ENCODE measurements at regions not wholly inside any gene's neighbourhood (a gene's known extent, or its start where the extent isn't known, plus 50 kb on each side); places are given as distances from the start of the nearest gene placed in this dataset.

DNA sequence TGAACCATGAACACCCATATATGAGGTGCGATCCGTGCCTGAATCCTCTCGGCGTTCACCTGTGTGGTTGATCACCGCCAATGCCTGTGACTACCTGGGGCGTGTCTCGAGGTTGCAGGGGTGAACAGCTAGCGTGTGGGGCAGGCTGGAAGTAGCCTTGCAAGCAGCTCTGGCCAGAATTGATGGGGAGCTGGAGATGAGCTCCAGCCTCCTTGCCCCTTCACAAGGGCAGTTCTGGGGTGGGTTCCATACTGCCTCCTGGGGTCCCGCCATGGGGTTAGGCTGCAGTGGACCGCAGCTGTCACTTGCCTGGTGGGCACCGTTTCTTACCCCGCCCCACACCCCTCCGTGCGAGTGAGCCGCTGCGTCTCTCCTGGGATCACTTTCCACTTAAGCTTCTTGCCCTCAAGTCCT lies 154.5 kb upstream of the SOX1 start:
- Mint-ChIP-seq H3K36me3 (ENCODE audit: low read depth) (no peaks in the 10 kb centered on the region), H3K4me3 (no peak overlapping the region), H3K4me1 (ENCODE audit: low read depth) (no peaks in the 10 kb centered on the region), H3K27ac (no peak overlapping the region), H3K27me3 (no peaks in the 10 kb centered on the region), H3K9me3 (no peaks in the 10 kb centered on the region)
- POLR2A ChIA-PET, result no interaction called here
- intact Hi-C loops (cut with micrococcal nuclease), result no loop called here
- ATAC-seq (no peak), DNase-seq (no peak)
- CTCF ChIA-PET, result no interaction called here
- TF ChIP-seq, protein P1, sequence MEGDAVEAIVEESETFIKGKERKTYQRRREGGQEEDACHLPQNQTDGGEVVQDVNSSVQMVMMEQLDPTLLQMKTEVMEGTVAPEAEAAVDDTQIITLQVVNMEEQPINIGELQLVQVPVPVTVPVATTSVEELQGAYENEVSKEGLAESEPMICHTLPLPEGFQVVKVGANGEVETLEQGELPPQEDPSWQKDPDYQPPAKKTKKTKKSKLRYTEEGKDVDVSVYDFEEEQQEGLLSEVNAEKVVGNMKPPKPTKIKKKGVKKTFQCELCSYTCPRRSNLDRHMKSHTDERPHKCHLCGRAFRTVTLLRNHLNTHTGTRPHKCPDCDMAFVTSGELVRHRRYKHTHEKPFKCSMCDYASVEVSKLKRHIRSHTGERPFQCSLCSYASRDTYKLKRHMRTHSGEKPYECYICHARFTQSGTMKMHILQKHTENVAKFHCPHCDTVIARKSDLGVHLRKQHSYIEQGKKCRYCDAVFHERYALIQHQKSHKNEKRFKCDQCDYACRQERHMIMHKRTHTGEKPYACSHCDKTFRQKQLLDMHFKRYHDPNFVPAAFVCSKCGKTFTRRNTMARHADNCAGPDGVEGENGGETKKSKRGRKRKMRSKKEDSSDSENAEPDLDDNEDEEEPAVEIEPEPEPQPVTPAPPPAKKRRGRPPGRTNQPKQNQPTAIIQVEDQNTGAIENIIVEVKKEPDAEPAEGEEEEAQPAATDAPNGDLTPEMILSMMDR (IDR thresholded peaks at IDR 0.05), result no peak

DNA sequence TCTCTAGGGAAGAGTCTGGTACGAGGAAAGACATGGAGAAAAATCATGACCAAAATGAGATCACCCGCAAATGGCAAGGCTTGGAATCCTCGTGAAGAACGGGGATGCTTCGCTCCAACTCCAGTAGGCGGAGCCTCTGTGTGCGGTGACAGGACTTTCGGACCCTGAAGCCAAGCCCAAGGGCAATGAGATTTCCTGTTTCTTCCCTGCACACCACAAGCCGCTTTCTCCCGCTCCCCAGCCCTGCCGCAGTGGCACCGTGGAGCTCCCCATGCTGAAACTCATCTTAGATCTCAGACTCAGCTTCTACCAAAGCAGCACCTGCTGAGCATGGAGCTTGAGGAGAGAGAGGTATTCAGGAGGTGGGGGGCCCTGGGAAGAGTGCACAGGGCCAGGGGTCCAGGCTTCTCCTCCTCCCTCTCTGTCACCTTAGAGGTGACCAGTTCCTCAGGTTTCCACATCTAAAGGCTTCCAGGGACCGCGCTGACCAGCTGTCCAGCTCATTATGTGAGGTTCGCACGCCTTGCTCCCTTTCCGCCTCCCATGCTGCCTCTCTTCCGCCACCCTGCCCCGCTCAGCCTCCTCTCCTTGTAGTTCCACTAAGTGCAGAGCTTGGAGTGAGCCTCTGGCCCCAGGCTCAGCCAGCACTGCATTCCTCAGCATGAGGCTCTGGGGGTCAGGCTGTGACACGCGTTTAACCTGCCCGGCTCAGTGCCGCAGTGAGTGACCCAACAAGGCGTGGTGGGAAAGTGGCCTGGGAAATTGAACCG lies 153.8 kb upstream of the SOX1 start:
- H3K36me3 Mint-ChIP-seq (ENCODE audit: low read depth), result no peaks in the 10 kb centered on the region
- CTCF ChIA-PET, result no interaction called here
- ATAC-seq (no peak), DNase-seq (no peak)
- H3K9me3 Mint-ChIP-seq, result no peaks in the 10 kb centered on the region
- no peaks in the 10 kb centered on the region for H3K4me1 Mint-ChIP-seq (ENCODE audit: low read depth)
- no peaks in the 10 kb centered on the region for H3K27me3 Mint-ChIP-seq
- H3K4me3 Mint-ChIP-seq, result no peak overlapping the region
- POLR2A ChIA-PET, result no interaction called here
- intact Hi-C loops (cut with micrococcal nuclease), result no loop called here
- H3K27ac Mint-ChIP-seq, result no peak overlapping the region
- TF ChIP-seq, protein P1 (IDR thresholded peaks at IDR 0.05), result no peak

DNA sequence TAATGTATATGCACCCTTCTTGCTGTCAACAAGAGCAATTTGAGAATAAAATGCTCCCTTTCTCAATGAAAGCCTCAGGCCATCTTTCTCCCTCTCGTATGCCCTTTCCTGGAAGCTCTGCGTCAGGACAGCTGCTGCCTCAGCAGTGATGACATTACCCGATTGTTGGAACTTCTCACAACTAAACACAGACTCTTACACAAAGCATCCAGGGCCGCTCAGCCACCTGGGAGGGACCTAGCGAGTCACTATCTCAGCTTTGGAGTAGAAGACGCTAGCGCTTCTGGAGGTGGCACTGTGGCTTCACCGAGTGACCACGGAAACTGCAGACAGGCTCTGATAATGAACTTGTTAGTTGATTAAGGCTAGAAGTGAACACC lies 153.2 kb upstream of the SOX1 start:
- ATAC-seq, result no peak
- Mint-ChIP-seq H3K27me3 (no peaks in the 10 kb centered on the region), H3K9me3 (no peaks in the 10 kb centered on the region), H3K4me3 (no peak overlapping the region), H3K27ac (no peak overlapping the region), H3K36me3 (ENCODE audit: low read depth) (no peaks in the 10 kb centered on the region), H3K4me1 (ENCODE audit: low read depth) (no peaks in the 10 kb centered on the region)
- intact Hi-C loops (cut with micrococcal nuclease), result no loop called here
- CTCF ChIA-PET, result no interaction called here
- TF ChIP-seq, protein P1 (IDR thresholded peaks at IDR 0.05), result no peak
- POLR2A ChIA-PET, result no interaction called here
- DNase-seq, result no peak

DNA sequence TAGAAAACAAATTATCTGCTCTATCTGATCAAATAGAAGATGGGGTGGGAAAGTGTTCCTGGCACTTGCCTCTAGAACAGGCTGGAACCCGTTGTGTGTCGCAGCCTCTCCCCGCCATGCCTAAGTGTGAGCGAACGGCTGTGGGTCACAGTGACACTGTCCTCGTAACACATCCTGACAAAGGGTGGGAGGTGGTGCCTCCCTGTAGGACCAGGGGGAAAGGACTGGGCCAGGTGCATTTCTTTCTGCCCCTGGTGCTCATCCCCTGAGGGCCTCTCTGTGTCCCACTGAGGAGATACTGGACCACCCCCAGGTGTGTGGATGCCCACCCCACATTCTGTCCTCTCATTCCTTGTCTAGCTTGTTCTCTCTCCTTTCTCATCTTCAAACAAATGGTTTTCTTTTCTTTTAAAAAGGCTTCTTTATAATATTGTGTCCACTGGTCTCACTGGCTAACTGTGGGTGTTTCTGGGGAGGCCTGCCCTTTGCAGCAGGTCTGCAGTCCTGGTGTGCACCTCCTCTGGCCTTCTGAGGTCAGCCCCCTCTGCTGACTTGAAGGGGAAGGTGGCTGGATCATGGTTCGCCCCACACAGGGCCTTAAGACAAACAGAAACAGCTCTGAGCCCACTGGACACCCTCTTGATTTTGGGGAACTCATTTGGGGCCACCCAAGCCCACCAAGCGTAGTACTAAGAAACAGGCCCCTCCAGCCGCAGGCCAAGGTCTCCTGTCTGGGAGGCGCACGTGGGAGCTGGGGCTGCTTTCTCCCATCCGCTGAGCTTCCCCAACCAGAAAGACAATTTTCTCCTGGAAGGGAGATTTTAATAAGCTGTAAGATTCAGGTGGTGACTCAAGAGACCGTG lies 152.5 kb upstream of the SOX1 start:
- ATAC-seq (no peak), DNase-seq (no peak)
- Mint-ChIP-seq H3K27me3 (no peaks in the 10 kb centered on the region), H3K27ac (no peak overlapping the region), H3K4me3 (no peak overlapping the region), H3K36me3 (ENCODE audit: low read depth) (no peaks in the 10 kb centered on the region), H3K4me1 (ENCODE audit: low read depth) (no peaks in the 10 kb centered on the region), H3K9me3 (no peaks in the 10 kb centered on the region)
- intact Hi-C loops (cut with micrococcal nuclease), result no loop called here
- TF ChIP-seq, protein P1 (IDR thresholded peaks at IDR 0.05), result no peak
- CTCF ChIA-PET, result no interaction called here
- POLR2A ChIA-PET, result no interaction called here

DNA sequence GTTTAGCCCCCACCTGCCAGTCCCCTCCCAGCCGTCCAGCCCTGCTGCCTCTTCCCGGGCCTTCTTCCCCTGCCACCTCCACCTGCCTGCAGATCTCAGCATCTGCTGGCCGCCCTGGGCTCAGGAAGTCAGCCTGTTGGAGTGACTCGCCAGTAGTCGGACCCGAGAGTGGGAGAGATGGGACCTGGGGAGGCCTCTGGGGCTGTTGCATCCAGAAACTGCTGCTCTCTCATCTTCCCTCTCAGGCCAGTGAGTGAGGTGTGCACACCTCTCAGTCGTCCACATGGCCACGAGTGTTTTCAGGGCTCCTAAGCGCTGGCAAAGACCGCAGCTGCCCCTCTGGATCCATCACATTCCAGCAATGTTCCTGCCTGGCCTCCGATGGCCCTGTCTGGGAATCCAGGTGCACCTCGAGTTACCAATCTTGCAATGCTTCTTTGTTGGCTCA lies 151.8 kb upstream of the SOX1 start:
- no peak for ATAC-seq
- no peak for DNase-seq
- Mint-ChIP-seq H3K9me3 (no peaks in the 10 kb centered on the region), H3K27me3 (no peaks in the 10 kb centered on the region), H3K4me1 (ENCODE audit: low read depth) (no peaks in the 10 kb centered on the region), H3K36me3 (ENCODE audit: low read depth) (no peaks in the 10 kb centered on the region), H3K27ac (no peak overlapping the region), H3K4me3 (no peak overlapping the region)
- intact Hi-C loops (cut with micrococcal nuclease), result no loop called here
- POLR2A ChIA-PET, result no interaction called here
- TF ChIP-seq, protein P1 (IDR thresholded peaks at IDR 0.05), result no peak
- CTCF ChIA-PET, result no interaction called here
